Stomach (tissue), 8 donors: ENCODE measurements at regions not wholly inside any gene's neighbourhood (a gene's known extent, or its start where the extent isn't known, plus 50 kb on each side); places are given as distances from the start of the nearest gene placed in this dataset.

ENCODE experiments used
- DNase-seq, 2 donors: peaks; one replicate each; pipeline versions ENCODE4 v3.0.0 to v3.0.0-alpha.2; 2013 to 2019
- H3K27ac ChIP-seq, 5 donors: fragments of 200-600 bp in 4 of 5; sonication (generic) in 4 of 5; one replicate each; pipeline ENCODE4 v1.5.1; 2013 to 2019; ENCODE audit warnings: mild to moderate bottlenecking in 1 of 5, moderate library complexity in 1 of 5
- H3K27me3 ChIP-seq, 3 donors: fragments of 200-600 bp; sonication (generic); one replicate each; pipeline ENCODE4 v1.5.1; 2017 to 2019; ENCODE audit warnings: mixed run types in 1 of 3
- H3K36me3 ChIP-seq, 4 donors: fragments of 200-600 bp; sonication (generic); 1 replicate in 3 of 4; 2 replicates in 1 of 4; pipeline ENCODE4 v1.5.1; 2016 to 2019
- H3K4me1 ChIP-seq, 4 donors: fragments of 200-600 bp; sonication (generic); one replicate each; pipeline ENCODE4 v1.5.1; 2016 to 2019
- H3K4me3 ChIP-seq, 4 donors: fragments of 200-600 bp; sonication (generic) in 3 of 4; one replicate each; pipeline ENCODE4 v1.5.1; 2016 to 2019; ENCODE audit warnings: mild to moderate bottlenecking in 1 of 4
- H3K9me3 ChIP-seq, 4 donors: fragments of 200-600 bp; sonication (generic); one replicate each; pipeline ENCODE4 v1.5.1; 2016 to 2019
- EP300 ChIP-seq: sonication (generic); formaldehyde crosslinking; IDR thresholded peaks from one replicate; pipeline ENCODE4 v1.6.1; 2017; ENCODE audit warnings: antibody characterized with exemption
- POLR2A ChIP-seq, 4 donors: fragments of 450-650 bp; IDR thresholded peaks; one replicate each; pipeline ENCODE4 v1.6.1; 2016; ENCODE audit warnings: antibody characterized with exemption in 4 of 4, control low read depth in 2 of 4, mild to moderate bottlenecking in 1 of 4, moderate library complexity in 1 of 4
- POLR2AphosphoS5 ChIP-seq, 3 donors: sonication (generic); formaldehyde crosslinking; IDR thresholded peaks; one replicate each; pipeline ENCODE4 v1.6.1; 2016; ENCODE audit warnings: antibody characterized with exemption in 3 of 3
- WGBS, 5 donors: extraction: QIAGEN DNeasy Blood & Tissue Kit in 3 of 5; methylation state at CpG; one replicate each; pipeline versions ENCODE4 v1.1.5 to v1.1.7; 2013 to 2018; 5-methylcytosine and 5-hydroxymethylcytosine counted together
- intact Hi-C: fragments of 100-400 bp; cut with DNase I; formaldehyde crosslinking; loops from one replicate; pipeline ENCODE4 v1.15.1; 2023; ENCODE audit warnings: low total_unique reads
- TF ChIP-seq, protein P1 (sequence below), 7 experiments: fragments of 450-650 bp in 4 of 7; fragments of 200-600 bp in 3 of 7; sonication (generic) in 3 of 7; IDR thresholded peaks; one replicate each; pipeline ENCODE4 v1.5.1; 2016 to 2019; ENCODE audit warnings: antibody characterized with exemption in 7 of 7, control low read depth in 2 of 7, mild to moderate bottlenecking in 1 of 7
- donor health status: healthy with polysubstance abuse.
- donor health status: Bipolar disorder and iron deficiency.
- donor health status: healthy.

- 68 to 80% (median 74%) methylated on average over 3 of the region's 3 CpGs for WGBS, 5 donors
These were observed 158.1 kb upstream of the POU3F1 start for GRCh38 chr1:38204698-38205097.

DNA sequence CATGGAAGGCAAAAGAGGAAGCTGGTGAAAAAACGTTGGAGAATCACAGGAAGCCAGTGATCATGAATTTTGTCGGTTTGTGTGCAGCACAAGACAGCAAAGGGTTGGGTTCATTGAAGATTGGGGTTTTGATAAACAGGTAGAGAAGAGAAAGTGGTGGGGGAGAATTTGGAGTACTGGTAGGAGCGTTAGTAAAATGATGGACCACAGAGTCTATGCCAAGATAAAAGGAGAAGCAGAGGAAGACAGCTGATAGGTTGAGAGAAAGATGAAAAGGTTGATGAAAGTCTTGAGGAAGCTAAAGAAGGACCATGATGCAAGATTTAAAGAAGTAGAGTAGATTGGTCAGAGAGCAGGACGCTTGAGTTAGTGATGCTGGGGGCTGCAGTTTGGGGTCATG lies 156.8 kb upstream of the POU3F1 start:
- TF ChIP-seq EP300 = no peak
- no peak for TF ChIP-seq POLR2A (IDR thresholded peaks at IDR 0.05)
- TF ChIP-seq, protein P1, sequence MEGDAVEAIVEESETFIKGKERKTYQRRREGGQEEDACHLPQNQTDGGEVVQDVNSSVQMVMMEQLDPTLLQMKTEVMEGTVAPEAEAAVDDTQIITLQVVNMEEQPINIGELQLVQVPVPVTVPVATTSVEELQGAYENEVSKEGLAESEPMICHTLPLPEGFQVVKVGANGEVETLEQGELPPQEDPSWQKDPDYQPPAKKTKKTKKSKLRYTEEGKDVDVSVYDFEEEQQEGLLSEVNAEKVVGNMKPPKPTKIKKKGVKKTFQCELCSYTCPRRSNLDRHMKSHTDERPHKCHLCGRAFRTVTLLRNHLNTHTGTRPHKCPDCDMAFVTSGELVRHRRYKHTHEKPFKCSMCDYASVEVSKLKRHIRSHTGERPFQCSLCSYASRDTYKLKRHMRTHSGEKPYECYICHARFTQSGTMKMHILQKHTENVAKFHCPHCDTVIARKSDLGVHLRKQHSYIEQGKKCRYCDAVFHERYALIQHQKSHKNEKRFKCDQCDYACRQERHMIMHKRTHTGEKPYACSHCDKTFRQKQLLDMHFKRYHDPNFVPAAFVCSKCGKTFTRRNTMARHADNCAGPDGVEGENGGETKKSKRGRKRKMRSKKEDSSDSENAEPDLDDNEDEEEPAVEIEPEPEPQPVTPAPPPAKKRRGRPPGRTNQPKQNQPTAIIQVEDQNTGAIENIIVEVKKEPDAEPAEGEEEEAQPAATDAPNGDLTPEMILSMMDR (IDR thresholded peaks at IDR 0.05) = no peak
- Histone ChIP-seq H3K36me3 (no peaks in the 10 kb centered on the region), H3K27ac (no peak overlapping the region), H3K4me1 (no peaks in the 10 kb centered on the region), H3K9me3 (peaks cover 5 to 11% (median 7%) of the 10 kb centered on the region in 4 donors), H3K4me3 (no peak overlapping the region), H3K27me3 (no peaks in the 10 kb centered on the region)
- DNase-seq = no peak
- WGBS, 5 donors = 43 to 57% (median 50%) methylated on average over 4 of the region's 4 CpGs
- intact Hi-C loops = no loop called here

More at GRCh38 chr1:38204698-38205097, 158.1 kb upstream of the POU3F1 start:
- intact Hi-C loops = no loop called here
- DNase-seq = no peak
- Histone ChIP-seq H3K4me1 (no peaks in the 10 kb centered on the region), H3K9me3 (peaks cover 5 to 11% (median 7%) of the 10 kb centered on the region in 4 donors), H3K27me3 (no peaks in the 10 kb centered on the region), H3K36me3 (no peaks in the 10 kb centered on the region), H3K4me3 (no peak overlapping the region), H3K27ac (no peak overlapping the region)
- TF ChIP-seq POLR2A (IDR thresholded peaks at IDR 0.05) (no peak), EP300 (no peak), POLR2AphosphoS5 (IDR thresholded peaks at IDR 0.05) (no peak)
- TF ChIP-seq, protein P1 (IDR thresholded peaks at IDR 0.05) = no peak

DNA sequence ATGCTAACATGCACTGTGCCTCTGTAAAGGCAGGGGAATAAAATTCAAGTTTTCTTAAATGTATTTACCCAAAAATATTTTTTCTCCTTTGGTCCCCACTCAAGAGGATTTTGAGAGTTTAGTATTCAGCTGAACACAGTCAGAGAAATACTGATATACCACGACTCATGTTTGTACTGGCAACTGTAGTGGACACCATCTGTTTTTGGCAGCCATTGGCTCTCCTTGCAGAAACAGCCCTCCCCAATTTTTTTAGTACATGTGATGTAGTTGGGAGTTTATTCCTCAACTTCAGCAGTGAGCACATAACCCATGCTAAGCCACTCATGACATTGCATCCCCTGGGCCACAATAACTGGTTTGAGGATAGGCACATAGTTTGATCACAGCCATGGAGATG lies 154.8 kb upstream of the POU3F1 start:
- no peaks in the 10 kb centered on the region for H3K4me1 ChIP-seq
- intact Hi-C loops = no loop called here

DNA sequence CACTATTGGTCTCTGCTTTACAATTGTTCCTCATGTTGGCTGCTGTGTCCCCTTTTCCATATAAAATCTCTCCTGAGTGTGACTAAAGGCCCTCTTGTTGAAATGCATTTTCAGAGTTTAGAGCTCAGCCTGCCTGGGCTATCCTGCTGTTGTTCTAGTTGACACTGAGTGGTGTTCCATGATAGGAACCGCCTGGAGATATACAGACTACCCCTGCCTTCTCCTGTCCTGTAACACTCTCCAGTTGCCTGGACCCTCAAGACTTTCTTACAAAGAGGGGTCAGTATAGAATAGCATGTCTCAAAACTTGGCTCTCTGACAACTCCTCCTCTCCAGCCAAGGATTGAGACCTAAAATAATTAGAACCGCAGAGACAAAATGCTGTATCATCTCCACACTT lies 152.0 kb upstream of the POU3F1 start:
- intact Hi-C loops = no loop called here
- Histone ChIP-seq H3K27me3 (no peaks in the 10 kb centered on the region), H3K36me3 (no peaks in the 10 kb centered on the region), H3K4me1 (no peaks in the 10 kb centered on the region), H3K27ac (no peak overlapping the region), H3K4me3 (no peak overlapping the region), H3K9me3 (peaks cover 5 to 11% (median 7%) of the 10 kb centered on the region in 4 donors)
- WGBS, 5 donors = 66 to 82% (median 80%) methylated on average over 2 of the region's 2 CpGs
- TF ChIP-seq EP300 = no peak
- no peak for TF ChIP-seq POLR2AphosphoS5 (IDR thresholded peaks at IDR 0.05)
- no peak for TF ChIP-seq POLR2A (IDR thresholded peaks at IDR 0.05)
- TF ChIP-seq, protein P1 (IDR thresholded peaks at IDR 0.05) = no peak
- peak in 1 of 2 donors; percentile 12 for DNase-seq

More for the DNA sequence above, 154.8 kb upstream of the POU3F1 start:
- WGBS, 5 donors = 27 to 44% (median 43%) methylated on average over 1 of the region's 1 CpG
- Histone ChIP-seq H3K27ac (no peak overlapping the region), H3K9me3 (peaks cover 5 to 11% (median 7%) of the 10 kb centered on the region in 4 donors), H3K36me3 (no peaks in the 10 kb centered on the region), H3K27me3 (no peaks in the 10 kb centered on the region), H3K4me3 (no peak overlapping the region)
- TF ChIP-seq, protein P1 (IDR thresholded peaks at IDR 0.05) = no peak
- TF ChIP-seq POLR2AphosphoS5 (IDR thresholded peaks at IDR 0.05) (no peak), POLR2A (IDR thresholded peaks at IDR 0.05) (no peak), EP300 (no peak)
- DNase-seq = no peak
